ENCODE measurements at regions not wholly inside any gene's neighbourhood (a gene's known extent, or its start where the extent isn't known, plus 50 kb on each side); places are given as distances from the start of the nearest gene placed in this dataset.
"Not testable (repeated sequence)": the region's sequence is repeated elsewhere in the genome, so short reads cannot be mapped to it uniquely, and the experiment has no call there.

DNA sequence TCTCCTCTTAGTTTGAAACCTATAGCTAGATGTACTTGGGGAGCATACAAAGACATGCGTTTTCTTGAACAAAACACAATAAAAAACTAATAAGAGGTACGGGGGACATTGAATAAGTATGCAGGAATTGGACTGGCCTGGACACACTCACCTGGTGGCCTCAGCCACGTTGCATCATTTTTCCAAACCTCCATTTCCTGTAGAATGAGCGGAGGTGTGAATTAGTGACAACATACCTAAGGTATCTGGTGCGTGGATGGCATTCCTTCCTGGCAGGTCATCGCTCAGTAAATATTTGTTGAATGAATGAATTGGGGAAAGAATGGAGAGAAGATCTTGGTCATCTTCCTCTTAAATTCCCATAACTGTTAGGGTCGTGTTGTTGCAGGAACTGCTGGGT is 103.2 kb upstream of the CTBP2 start:
- Mint-ChIP-seq H3K4me3 (no peak overlapping the region), H3K27me3 (peaks cover 9% of the 10 kb centered on the region), H3K9me3 (peaks cover 19% of the 10 kb centered on the region in 2 donors), H3K27ac (no peak overlapping the region), H3K4me1 (peaks cover 9% of the 10 kb centered on the region)
- no peak for ATAC-seq
- no peak for DNase-seq

DNA sequence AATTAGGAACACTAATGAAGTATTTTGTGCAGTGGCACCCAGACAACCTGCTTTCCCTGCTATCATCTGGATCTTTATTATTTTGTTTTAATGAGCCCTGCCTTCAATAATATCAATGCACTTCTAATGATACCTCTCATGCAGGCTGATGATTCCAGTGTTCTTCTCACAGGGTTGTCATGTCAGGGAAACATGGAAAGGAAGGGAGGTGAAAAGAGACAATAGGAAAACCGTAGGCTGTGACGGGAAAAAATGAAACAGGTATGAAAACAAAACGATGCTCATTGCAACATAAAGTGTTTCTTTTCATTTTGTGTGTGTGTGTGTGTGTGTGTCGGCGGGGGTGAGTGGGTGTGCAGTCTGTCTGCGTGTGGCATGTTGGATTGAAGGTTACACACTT is 102.6 kb upstream of the CTBP2 start:
- Mint-ChIP-seq H3K9me3 (peaks cover 19% of the 10 kb centered on the region in 2 donors), H3K4me1 (peaks cover 9% of the 10 kb centered on the region), H3K27ac (no peak overlapping the region), H3K4me3 (no peak overlapping the region), H3K27me3 (peaks cover 9% of the 10 kb centered on the region)
- DNase-seq, result no peak
- no peak for ATAC-seq

DNA sequence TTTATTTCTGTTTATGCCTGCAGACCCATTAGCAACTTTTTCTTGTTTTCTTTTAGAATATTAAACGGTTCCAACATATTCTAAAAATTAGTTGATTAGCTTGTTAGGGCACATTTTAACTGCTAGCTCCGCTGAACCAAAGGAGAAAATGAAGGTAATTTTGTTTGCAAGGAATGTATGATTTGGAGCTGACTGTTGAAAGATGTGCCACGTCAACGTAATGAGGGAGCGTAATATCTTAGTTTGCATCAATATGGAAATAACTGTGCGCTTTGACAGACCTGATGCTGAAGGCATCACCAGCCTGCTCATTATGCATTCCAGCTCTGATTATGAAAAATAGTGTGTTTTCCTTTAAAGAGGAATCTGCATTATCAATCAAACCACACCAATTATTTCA is 102.0 kb upstream of the CTBP2 start:
- Mint-ChIP-seq H3K4me1 (peaks cover 9% of the 10 kb centered on the region), H3K27ac (no peak overlapping the region), H3K4me3 (no peak overlapping the region), H3K9me3 (peaks cover 19% of the 10 kb centered on the region in 2 donors), H3K27me3 (peaks cover 9% of the 10 kb centered on the region)
- DNase-seq (no peak), ATAC-seq (no peak)

DNA sequence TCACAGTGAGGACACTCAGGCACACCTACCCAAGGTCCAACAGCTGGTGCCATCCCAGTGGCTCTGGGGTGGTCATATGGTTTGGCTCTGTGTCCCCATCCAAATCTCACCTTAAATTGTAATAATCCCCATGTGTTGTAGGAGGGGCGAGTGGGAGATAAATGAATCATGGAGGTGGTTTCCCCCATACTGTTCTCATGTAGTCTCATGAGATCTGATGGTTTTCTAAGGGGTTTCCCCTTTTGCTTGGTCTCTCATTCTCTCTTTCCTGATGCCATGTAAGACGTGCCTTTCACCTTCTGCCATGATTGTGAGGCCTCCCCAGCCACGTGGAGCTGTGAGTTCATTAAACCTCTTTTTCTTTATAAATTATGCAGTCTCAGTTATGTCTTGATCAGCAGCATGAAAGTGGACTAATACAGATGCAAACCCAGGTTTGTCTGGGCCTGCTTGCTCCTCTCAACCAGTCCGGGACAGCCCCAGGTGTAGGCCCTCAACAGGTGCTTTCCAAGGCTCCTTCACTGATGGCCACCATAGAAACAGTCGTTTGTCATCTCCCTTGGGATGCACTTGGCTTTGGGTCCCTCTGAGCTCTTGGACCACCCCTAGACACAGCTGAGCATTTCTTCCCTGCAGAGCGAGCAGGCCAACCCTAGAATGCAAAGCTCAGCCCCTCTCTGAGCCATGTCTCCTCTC is 101.3 kb upstream of the CTBP2 start:
- H3K27ac Mint-ChIP-seq, result no peak overlapping the region
- H3K9me3 Mint-ChIP-seq, result peaks cover 19% of the 10 kb centered on the region in 2 donors
- DNase-seq (no peak), ATAC-seq (peak; percentile 76)
- H3K27me3 Mint-ChIP-seq, result peaks cover 9% of the 10 kb centered on the region
- H3K4me1 Mint-ChIP-seq, result peaks cover 9% of the 10 kb centered on the region
- no peak overlapping the region for H3K4me3 Mint-ChIP-seq

DNA sequence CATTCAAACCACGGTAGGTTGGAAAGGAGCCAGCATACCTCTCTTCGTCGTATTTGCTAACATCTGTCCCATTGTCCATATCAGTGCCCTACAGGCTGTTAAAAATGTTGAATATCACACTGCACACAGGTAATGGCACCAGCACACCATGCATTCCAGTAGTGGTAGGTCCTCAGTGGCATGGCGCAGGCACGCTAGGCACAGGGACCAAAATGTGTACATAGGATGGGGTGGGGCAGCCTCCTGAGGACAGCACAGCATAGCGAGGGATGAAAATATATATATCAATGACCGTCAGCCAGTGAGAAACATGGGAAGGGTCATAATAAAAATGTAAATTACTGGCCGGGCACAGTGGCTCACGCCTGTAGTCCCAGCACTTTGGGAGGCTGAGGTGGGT is 99.9 kb upstream of the CTBP2 start:
- no peak for DNase-seq
- peaks cover 19% of the 10 kb centered on the region in 2 donors for H3K9me3 Mint-ChIP-seq
- ATAC-seq, result no peak
- no peak overlapping the region for H3K4me3 Mint-ChIP-seq
- H3K27me3 Mint-ChIP-seq, result peaks cover 7% of the 10 kb centered on the region
- peaks cover 9% of the 10 kb centered on the region for H3K4me1 Mint-ChIP-seq
- H3K27ac Mint-ChIP-seq, result no peak overlapping the region

DNA sequence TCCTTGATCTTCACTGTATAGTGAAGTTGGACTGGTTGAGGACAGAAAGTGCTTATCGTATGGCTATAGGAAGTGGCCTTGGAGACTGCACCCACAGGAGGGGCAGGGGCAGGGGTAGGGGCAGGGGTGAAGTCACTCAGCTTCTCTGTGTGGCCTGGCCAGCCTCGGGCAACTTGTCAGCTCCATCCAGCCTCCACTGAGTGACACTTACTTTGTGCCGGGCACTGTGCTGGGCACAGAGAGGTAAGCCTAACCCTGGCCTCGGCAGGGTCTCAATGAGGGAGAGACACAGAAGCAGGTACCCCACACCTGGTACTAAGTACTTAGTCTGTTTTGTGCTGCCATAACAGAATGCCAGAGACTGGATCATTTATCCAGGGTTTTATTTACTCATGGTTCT is 99.3 kb upstream of the CTBP2 start:
- H3K4me1 Mint-ChIP-seq, result peaks cover 9% of the 10 kb centered on the region
- ATAC-seq, result no peak
- no peak overlapping the region for H3K4me3 Mint-ChIP-seq
- peaks cover 19 to 22% of the 10 kb centered on the region in 2 donors for H3K9me3 Mint-ChIP-seq
- H3K27ac Mint-ChIP-seq, result no peak overlapping the region
- peaks cover under 1% of the 10 kb centered on the region for H3K27me3 Mint-ChIP-seq
- DNase-seq, result no peak

DNA sequence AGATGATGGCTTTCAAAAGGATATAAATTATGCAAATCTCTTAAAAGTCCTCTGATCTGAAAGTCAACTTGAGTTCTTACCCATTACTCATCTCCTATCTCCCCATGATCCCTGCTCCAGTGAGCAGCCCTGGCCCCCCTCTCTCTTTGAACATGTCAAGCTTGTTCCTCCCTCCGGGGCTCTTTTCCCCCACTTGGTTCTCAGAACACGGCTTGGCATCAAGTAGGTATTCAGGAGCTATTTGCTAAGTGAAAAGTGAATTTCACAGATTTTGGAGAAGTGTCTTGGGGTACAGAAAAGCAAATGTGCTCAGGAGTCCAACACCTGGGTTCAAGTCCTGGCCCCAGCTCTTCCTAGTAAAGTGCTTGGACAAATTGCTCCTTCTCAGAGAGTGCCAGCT is 98.3 kb upstream of the CTBP2 start:
- Mint-ChIP-seq H3K4me3 (no peak overlapping the region), H3K27me3 (no peaks in the 10 kb centered on the region), H3K9me3 (peaks cover 19 to 31% of the 10 kb centered on the region in 2 donors), H3K27ac (no peak overlapping the region), H3K4me1 (peaks cover 9% of the 10 kb centered on the region)
- ATAC-seq (no peak), DNase-seq (no peak)

DNA sequence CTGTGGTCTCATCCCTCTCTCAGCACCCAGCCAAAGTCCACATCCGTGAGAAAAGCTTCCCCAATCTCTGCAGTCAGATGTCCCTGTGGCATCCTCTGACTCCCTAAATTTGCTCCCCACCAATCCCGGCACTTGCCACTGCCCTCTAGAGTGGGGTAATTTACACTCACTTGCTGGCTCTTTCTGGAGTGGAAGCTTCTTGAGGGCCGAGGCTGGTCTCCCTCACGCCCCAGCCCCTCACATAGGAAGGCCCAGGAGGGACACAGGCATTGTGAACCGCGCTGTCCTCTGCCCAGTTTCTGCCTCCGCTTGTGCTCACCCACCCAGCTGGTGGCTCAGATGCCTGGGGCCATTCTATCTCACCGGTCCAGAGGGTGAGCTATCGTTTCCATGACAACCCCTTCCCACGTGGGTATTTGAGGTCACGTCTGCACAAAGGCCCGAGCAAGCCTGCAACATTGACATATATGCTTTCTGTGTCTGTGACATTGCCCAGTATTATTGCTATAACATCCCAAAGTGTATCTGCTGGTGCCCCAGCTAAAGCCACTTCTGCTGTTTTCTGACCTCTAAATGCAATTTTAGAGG is 97.3 kb upstream of the CTBP2 start:
- Mint-ChIP-seq H3K27me3 (no peaks in the 10 kb centered on the region), H3K27ac (no peak overlapping the region)
- no peak for ATAC-seq

DNA sequence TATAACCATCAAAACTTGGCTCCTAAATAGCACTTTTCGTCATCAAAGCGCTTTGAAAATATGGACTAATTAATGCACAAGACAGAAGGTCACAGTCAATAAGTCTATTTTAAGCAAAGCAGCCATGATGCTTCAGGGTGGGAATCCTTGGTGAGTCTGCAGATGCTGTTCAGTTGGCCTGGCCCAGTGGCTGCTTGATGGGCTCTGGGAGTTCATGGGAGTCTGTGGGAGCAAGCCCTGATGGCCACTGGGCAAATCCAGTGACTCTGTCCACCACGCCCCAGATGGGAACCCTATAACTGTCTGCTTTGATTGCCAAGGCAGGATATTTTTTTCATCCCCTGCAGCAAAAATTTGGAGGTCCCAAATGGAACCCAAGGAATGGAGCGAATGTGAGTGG is 95.7 kb upstream of the CTBP2 start:
- no peaks in the 10 kb centered on the region for H3K4me1 Mint-ChIP-seq
- H3K4me3 Mint-ChIP-seq, result no peak overlapping the region
- H3K27ac Mint-ChIP-seq, result no peak overlapping the region
- no peaks in the 10 kb centered on the region for H3K27me3 Mint-ChIP-seq
- H3K9me3 Mint-ChIP-seq, result peaks cover 15 to 40% of the 10 kb centered on the region in 2 donors
- no peak for DNase-seq
- ATAC-seq, result no peak

More for the DNA sequence above, 97.3 kb upstream of the CTBP2 start:
- DNase-seq, result no peak
- Mint-ChIP-seq H3K9me3 (peaks cover 17 to 40% of the 10 kb centered on the region in 2 donors), H3K4me1 (peaks cover 9% of the 10 kb centered on the region), H3K4me3 (no peak overlapping the region)

DNA sequence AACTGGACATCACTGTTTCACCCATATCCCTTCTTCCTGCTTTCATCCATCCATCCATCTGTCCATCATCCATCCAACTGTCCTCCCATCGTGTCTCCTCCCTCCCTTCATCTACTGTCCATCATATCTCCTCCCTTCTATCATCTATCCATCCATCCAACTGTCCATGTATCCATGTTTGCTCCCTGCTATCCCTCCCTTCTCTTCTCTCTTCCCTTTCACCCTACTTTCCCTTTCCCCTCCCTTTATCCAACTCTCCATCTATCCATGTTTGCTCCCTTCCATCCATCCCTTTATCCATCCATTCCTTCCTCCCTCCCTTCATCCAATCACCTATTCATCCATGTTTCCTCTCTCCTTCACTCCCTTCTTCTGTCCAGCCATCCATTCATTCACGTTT is 92.6 kb upstream of the CTBP2 start:
- Mint-ChIP-seq H3K9me3 (peaks cover 11 to 35% of the 10 kb centered on the region in 2 donors), H3K27me3 (no peaks in the 10 kb centered on the region), H3K4me3 (no peak overlapping the region), H3K4me1 (no peaks in the 10 kb centered on the region), H3K27ac (no peak overlapping the region)
- DNase-seq (no peak), ATAC-seq (no peak)

DNA sequence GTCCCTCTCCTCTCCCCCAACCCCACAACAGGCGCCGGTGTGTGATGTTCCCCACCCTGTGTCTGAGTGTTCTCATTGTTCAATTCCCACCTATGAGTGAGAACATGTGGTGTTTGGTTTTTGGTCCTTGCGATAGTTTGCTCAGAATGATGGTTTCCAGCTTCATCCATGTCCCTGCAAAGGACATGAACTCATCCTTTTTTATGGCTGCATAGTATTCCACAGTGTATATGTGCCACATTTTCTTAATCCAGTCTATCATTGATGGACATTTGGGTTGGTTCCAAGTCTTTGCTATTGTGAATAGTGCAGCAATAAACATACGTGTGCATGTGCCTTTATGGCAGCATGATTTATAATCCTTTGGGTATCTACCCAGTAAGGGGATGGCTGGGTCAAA is 90.5 kb upstream of the CTBP2 start:
- not testable (repeated sequence) for H3K27me3 Mint-ChIP-seq, H3K27ac Mint-ChIP-seq, ATAC-seq, H3K4me3 Mint-ChIP-seq, H3K4me1 Mint-ChIP-seq, DNase-seq
- peaks cover 11 to 35% of the 10 kb centered on the region in 2 donors for H3K9me3 Mint-ChIP-seq

DNA sequence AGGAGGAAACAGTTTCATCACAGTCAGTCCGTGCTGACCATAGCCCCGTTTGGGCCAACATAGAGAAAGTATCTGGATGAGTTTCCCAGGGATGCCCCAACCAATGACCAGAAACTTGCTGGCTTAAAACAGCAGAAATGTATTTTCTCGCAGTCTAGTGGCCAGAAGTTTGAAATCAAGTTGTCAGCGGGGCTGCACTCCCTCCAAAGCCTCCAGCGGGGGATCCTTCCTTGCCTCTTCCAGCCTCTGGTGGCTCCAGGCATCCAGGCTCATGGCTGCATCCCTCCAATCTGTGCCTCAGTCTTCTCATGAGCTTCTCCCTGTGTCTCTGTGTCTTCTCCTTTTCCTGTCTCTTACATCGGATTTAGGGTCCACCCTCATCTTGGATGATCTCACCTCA is 89.6 kb upstream of the CTBP2 start:
- DNase-seq, result no peak
- peaks cover 11 to 35% of the 10 kb centered on the region in 2 donors for H3K9me3 Mint-ChIP-seq
- no peak overlapping the region for H3K27ac Mint-ChIP-seq
- no peaks in the 10 kb centered on the region for H3K4me1 Mint-ChIP-seq
- no peaks in the 10 kb centered on the region for H3K27me3 Mint-ChIP-seq
- no peak overlapping the region for H3K4me3 Mint-ChIP-seq
- ATAC-seq, result no peak

DNA sequence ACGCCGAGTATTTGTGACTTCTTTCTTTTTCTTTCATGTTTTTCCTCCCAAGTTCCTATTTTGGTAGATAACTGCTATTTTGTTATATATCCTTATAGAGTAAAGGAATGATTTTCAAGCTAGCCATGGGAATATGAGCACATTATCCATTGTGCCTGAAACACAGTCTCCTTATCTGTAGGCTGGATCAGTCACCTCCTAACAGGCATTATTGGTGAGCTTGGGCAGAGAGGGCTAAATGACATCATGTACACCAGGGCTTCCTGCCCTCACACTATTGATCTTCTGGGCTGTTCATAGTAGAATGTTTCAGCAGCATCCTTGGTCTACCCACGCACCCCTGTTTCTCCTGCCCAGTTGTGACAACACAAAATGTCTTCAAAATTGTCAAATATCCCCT is 88.1 kb upstream of the CTBP2 start:
- H3K9me3 Mint-ChIP-seq, result peaks cover 11 to 23% of the 10 kb centered on the region in 2 donors
- DNase-seq (no peak), ATAC-seq (no peak)
- H3K27ac Mint-ChIP-seq, result no peak overlapping the region
- H3K4me3 Mint-ChIP-seq, result no peak overlapping the region
- H3K27me3 Mint-ChIP-seq, result no peaks in the 10 kb centered on the region
- no peaks in the 10 kb centered on the region for H3K4me1 Mint-ChIP-seq

DNA sequence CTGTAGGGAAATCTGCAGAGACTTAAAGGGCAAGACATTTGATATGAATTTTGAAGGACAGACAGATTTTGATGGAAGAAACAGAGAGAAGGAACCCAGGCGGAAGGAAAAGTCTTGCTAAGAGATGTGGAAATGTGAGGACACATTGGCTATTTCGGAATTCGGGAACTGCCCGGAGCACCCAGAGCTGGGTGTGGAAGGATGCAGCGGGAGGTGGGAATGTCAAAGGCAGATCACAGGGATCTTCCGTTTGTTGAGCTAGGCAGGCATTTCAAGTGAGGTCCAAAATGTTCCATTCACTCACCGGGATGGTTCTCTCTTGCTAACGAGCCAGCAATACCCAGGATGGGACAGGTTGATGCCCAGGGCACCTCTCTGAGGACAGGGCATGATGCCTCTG is 87.2 kb upstream of the CTBP2 start:
- no peaks in the 10 kb centered on the region for H3K4me1 Mint-ChIP-seq
- no peaks in the 10 kb centered on the region for H3K27me3 Mint-ChIP-seq
- no peak for ATAC-seq
- H3K27ac Mint-ChIP-seq, result no peak overlapping the region
- H3K9me3 Mint-ChIP-seq, result peaks cover 7 to 14% of the 10 kb centered on the region in 2 donors
- DNase-seq, result no peak
- no peak overlapping the region for H3K4me3 Mint-ChIP-seq

DNA sequence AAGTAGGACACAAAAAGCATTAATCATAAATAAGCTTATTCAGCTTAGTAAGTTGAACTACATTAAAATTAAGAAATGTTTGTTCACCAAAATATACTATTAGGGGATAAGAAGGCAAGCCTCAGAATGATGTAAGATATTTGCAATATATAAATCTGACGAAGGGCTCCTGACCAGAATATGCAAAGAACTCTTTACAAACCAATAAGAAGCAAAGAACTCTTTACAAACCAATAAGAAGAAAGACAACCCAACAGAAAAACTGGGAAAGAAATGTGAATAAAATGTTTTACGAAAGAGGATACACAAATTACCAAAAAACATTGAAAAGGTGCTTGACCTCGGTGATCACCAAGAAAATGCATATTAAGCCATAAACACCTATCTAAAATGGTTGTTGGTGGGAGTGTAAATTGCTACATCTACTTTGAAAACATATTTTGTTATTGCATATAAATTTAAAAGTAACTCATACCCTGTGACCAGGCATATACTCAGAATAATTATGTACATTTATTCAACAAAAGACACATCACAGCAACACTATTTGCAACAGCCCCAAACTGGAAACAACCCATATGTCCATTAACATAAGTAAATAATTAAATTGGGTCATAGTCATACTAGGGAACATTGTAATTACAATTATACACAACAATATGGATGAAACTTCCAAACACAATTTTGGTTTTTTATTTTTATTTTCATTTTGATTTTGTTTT is 83.3 kb upstream of the CTBP2 start:
- Mint-ChIP-seq H3K27ac (no peak overlapping the region), H3K4me3 (no peak overlapping the region), H3K9me3 (peaks cover 6 to 8% of the 10 kb centered on the region in 2 donors), H3K27me3 (no peaks in the 10 kb centered on the region), H3K4me1 (no peaks in the 10 kb centered on the region)
- ATAC-seq (no peak), DNase-seq (no peak)

DNA sequence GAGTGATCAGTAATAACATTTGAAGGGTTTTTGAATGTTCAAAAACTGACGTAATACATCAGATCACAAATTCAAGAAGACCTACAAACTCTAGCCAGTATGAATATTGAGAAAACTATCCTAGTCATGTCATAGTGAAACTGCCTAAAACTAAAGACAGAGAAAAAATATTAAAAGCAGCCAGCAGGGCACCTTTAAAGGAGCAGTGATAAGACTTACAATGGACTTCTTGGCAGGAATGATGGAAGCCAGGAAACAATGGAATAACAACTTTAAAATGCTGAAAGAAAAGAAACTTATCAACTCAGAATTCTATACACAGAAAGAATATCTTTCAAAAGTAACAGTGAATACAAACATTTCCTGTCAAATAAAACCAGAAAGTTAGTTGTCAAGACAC is 78.3 kb upstream of the CTBP2 start:
- DNase-seq (no peak), ATAC-seq (no peak)
- Mint-ChIP-seq H3K27ac (no peak overlapping the region), H3K4me1 (no peaks in the 10 kb centered on the region), H3K27me3 (peaks cover 10% of the 10 kb centered on the region), H3K4me3 (no peak overlapping the region), H3K9me3 (peaks cover 17 to 22% of the 10 kb centered on the region in 2 donors)

Measured in stimulated activated naive CD8-positive, alpha-beta T cell treated with anti-CD3 and anti-CD28 coated beads, Interleukin-15, amount 100 ng/mL, for 72 hours (primary cell).